Endothelial cell of umbilical vein (primary cell): ENCODE measurements at regions not wholly inside any gene's neighbourhood (a gene's known extent, or its start where the extent isn't known, plus 50 kb on each side); places are given as distances from the start of the nearest gene placed in this dataset.

Experiments
- BruUV-seq: library from RNA; stranded (reverse); fragments of 400-500 nt; replicated peaks from 2 replicates; lab custom pipeline; 2021; lab: Mats Ljungman, UMichigan
- CTCF ChIA-PET: fragments of 300-600, 350-600 bp; sonication (Branson Sonifier 250); formaldehyde crosslinking; loops from one replicate; lab custom pipeline; 2021; ENCODE audit warnings: antibody characterized with exemption, inconsistent platforms; lab: Charles Lee
- POLR2A ChIA-PET: fragments of 300-600, 350-600 bp; sonication (Branson Sonifier 250); formaldehyde crosslinking; loops from one replicate; lab custom pipeline; 2021; ENCODE audit warnings: antibody characterized with exemption, inconsistent platforms; lab: Charles Lee
- DNase-seq: peaks from one replicate; pipeline ENCODE4 v3.0.0-alpha.2; 2011; ENCODE audit warnings: low read depth, low spot score
- FAIRE-seq: peaks from 2 replicates; lab custom pipeline; 2011; peaks lifted over from hg19 to GRCh38; lab: Jason Lieb, UNC
- H2AFZ ChIP-seq: 2 replicates; pipeline ENCODE4 v1.6.0; 2012; ENCODE audit warnings: low read depth, low read length, control low read depth, inconsistent platforms
- H3K27ac ChIP-seq: 2 replicates; pipeline ENCODE4 v1.5.1; 2011; ENCODE audit warnings: low read depth, mild to moderate bottlenecking, control low read depth, low read length, moderate library complexity; ENCODE audit not compliant: insufficient read depth
- H3K27me3 ChIP-seq, 2 experiments: 2 replicates each; pipeline versions ENCODE4 v1.6.0 to v1.6.1; 2011; ENCODE audit warnings: low read length in 2 of 2, mixed read lengths in 1 of 2; ENCODE audit not compliant: control insufficient read depth in 2 of 2, insufficient read depth in 2 of 2
- H3K36me3 ChIP-seq, 2 experiments: 2 replicates in 1 of 2; 3 replicates in 1 of 2; pipeline ENCODE4 v1.5.1; 2011; ENCODE audit warnings: low read length in 2 of 2, mild to moderate bottlenecking in 1 of 2, moderate library complexity in 1 of 2; ENCODE audit not compliant: control insufficient read depth in 2 of 2, insufficient read depth in 2 of 2; ENCODE audit errors: extremely low read depth in 1 of 2
- H3K4me1 ChIP-seq: 3 replicates; pipeline ENCODE4 v1.5.1; 2011; ENCODE audit warnings: mild to moderate bottlenecking, low read length; ENCODE audit not compliant: control insufficient read depth, insufficient read depth; ENCODE audit errors: extremely low read depth
- H3K4me2 ChIP-seq: 2 replicates; pipeline ENCODE4 v1.6.1; 2011; ENCODE audit warnings: low read length, control low read depth, mixed read lengths; ENCODE audit not compliant: insufficient read depth
- H3K4me3 ChIP-seq, 3 experiments: fragments of 200-600 bp in 1 of 3; sonication (generic), shearing (Covaris generic) in 1 of 3; replicated peaks in 1 of 3; 2 replicates each; pipeline ENCODE4 v1.5.1; 2011 to 2016; ENCODE audit warnings: control low read depth in 3 of 3, low read length in 3 of 3, mild to moderate bottlenecking in 2 of 3, inconsistent platforms in 1 of 3, low read depth in 1 of 3, moderate library complexity in 1 of 3; ENCODE audit not compliant: insufficient read depth in 1 of 3
- H3K79me2 ChIP-seq: 2 replicates; pipeline ENCODE4 v1.6.0; 2012; ENCODE audit warnings: low read length, inconsistent platforms; ENCODE audit not compliant: control insufficient read depth, insufficient read depth
- H3K9ac ChIP-seq: replicated peaks from 2 replicates; pipeline ENCODE3; 2011; ENCODE audit warnings: low read length, control low read depth; ENCODE audit not compliant: insufficient read depth; ENCODE audit errors: extremely low read depth
- H3K9me1 ChIP-seq: replicated peaks from 3 replicates; pipeline ENCODE4 v1.6.0; 2011; ENCODE audit warnings: mild to moderate bottlenecking, low read length; ENCODE audit not compliant: control insufficient read depth, insufficient read depth; ENCODE audit errors: extremely low read depth
- H3K9me3 ChIP-seq: replicated peaks from 2 replicates; pipeline ENCODE4 v1.5.1; 2012; ENCODE audit warnings: low read length, inconsistent platforms; ENCODE audit not compliant: control insufficient read depth, insufficient read depth
- H4K20me1 ChIP-seq: replicated peaks from 2 replicates; pipeline ENCODE3; 2011; ENCODE audit warnings: mild to moderate bottlenecking, low read length; ENCODE audit not compliant: control insufficient read depth, insufficient read depth; ENCODE audit errors: extremely low read depth
- CTCF ChIP-seq, 2 donors: IDR thresholded peaks; 1 replicate in 1 of 2; 2 replicates in 1 of 2; pipeline ENCODE4 v1.5.1; 2011; ENCODE audit warnings: low read length in 2 of 2, mild to moderate bottlenecking in 2 of 2, moderate library complexity in 2 of 2, control low read depth in 1 of 2, inconsistent platforms in 1 of 2, low read depth in 1 of 2; ENCODE audit not compliant: insufficient read depth in 1 of 2; ENCODE audit errors: extremely low read depth in 1 of 2
- EZH2 ChIP-seq: IDR thresholded peaks from 2 replicates; pipeline ENCODE4 v1.6.1; 2012; ENCODE audit warnings: borderline replicate concordance, low read depth, mild to moderate bottlenecking, moderate library complexity, low read length, inconsistent platforms; ENCODE audit not compliant: severe bottlenecking
- FOS ChIP-seq: IDR thresholded peaks from 2 replicates; pipeline ENCODE4 v1.6.1; 2011; ENCODE audit warnings: mild to moderate bottlenecking, low read length, moderate library complexity, borderline replicate concordance; ENCODE audit not compliant: insufficient read depth
- GATA2 ChIP-seq: IDR thresholded peaks from 2 replicates; pipeline ENCODE4 v1.7.0; 2011; ENCODE audit warnings: low read depth, mild to moderate bottlenecking, moderate library complexity, mixed read lengths, low read length; ENCODE audit not compliant: insufficient read length, insufficient read depth
- JUN ChIP-seq: IDR thresholded peaks from 2 replicates; pipeline ENCODE4 v1.6.1; 2011; ENCODE audit warnings: borderline replicate concordance, low read depth; ENCODE audit not compliant: insufficient read length, insufficient read depth
- MAX ChIP-seq: IDR thresholded peaks from 2 replicates; pipeline ENCODE4 v1.6.1; 2011; ENCODE audit not compliant: insufficient read depth, insufficient read length
- MYC ChIP-seq: IDR thresholded peaks from one replicate; pipeline ENCODE4 v1.6.1; 2011; ENCODE audit warnings: mild to moderate bottlenecking, low read depth, low read length
- POLR2A ChIP-seq: IDR thresholded peaks from 2 replicates; pipeline ENCODE4 v1.6.1; 2012; ENCODE audit warnings: low read depth, mild to moderate bottlenecking, control low read depth, low read length
- POLR2AphosphoS5 ChIP-seq: IDR thresholded peaks from 2 replicates; pipeline ENCODE4 v1.6.1; 2012; ENCODE audit warnings: low read depth, mild to moderate bottlenecking, control low read depth, low read length, moderate library complexity; ENCODE audit not compliant: insufficient read depth
- dilution Hi-C: fragments of 300-500 bp; cut with MboI; formaldehyde crosslinking; loops from one replicate; pipeline ENCODE4 v1.15.0; 2019; ENCODE audit warnings: low sequenced_read_pairs; ENCODE audit not compliant: extremely low pct_ligation_motif_present
- intact Hi-C: fragments of 100-400 bp; cut with micrococcal nuclease; formaldehyde crosslinking; loops from one replicate; pipeline ENCODE4 v1.10.0; 2022

DNA sequence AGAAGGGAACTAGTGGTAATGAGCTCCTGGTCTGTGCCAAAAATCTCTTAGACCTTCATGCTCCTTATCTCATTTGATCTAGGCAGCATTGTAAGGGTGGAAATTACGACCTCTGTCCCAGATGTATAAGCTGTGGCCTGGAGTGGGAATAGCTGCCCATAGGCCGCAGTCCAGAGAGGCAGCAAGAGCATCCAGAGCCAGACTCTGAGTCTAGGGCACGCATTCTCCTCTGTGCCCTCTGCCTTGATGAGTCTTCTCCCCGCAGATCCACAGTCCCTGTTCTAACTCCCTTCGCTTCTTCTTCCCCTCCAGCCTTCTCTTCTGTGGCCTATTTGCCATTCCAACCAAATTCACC is 304.6 kb downstream of the MYCN start:
- dilution Hi-C loops (no loop called here), intact Hi-C loops (no loop called here)
- H4K20me1 ChIP-seq, result no peaks in the 10 kb centered on the region
- no peak overlapping the region for H3K4me2 ChIP-seq
- H2AFZ ChIP-seq, result no peak overlapping the region
- TF ChIP-seq JUN (no peak), MAX (no peak), FOS (no peak), POLR2A (no peak), MYC (no peak), GATA2 (no peak), EZH2 (no peak), CTCF (IDR thresholded peaks at IDR 0.05; ENCODE audit: extremely low read depth in 1 of 2, insufficient read depth in 1 of 2, low read depth in 1 of 2, low read length in 2 of 2) (no peak), POLR2AphosphoS5 (no peak)
- H3K4me3 ChIP-seq, result no peak overlapping the region
- H3K27ac ChIP-seq, result no peak overlapping the region
- no peak overlapping the region for H3K9ac ChIP-seq
- ChIA-PET POLR2A (no interaction called here), CTCF (no interaction called here)
- H3K9me3 ChIP-seq, result no peaks in the 10 kb centered on the region
- no peaks in the 10 kb centered on the region for H3K9me1 ChIP-seq
- H3K27me3 ChIP-seq, result no peaks in the 10 kb centered on the region
- BruUV-seq, result no TSS peak
- no peak for FAIRE-seq
- H3K36me3 ChIP-seq, result no peaks in the 10 kb centered on the region
- H3K79me2 ChIP-seq, result no peaks in the 10 kb centered on the region
- DNase-seq, result no peak
- H3K4me1 ChIP-seq, result no peaks in the 10 kb centered on the region
